ENCODE measurements at regions not wholly inside any gene's neighbourhood (a gene's known extent, or its start where the extent isn't known, plus 50 kb on each side); places are given as distances from the start of the nearest gene placed in this dataset.
"Not testable (repeated sequence)": the region's sequence is repeated elsewhere in the genome, so short reads cannot be mapped to it uniquely, and the experiment has no call there.

GRCh38 chr5:27900761-27901160 is 862.4 kb upstream of the CDH9 start:
- DNase-seq (ENCODE audit: low spot score) (no peak), ATAC-seq (ENCODE audit: low FRiP score) (no peak)
- no peak for TF ChIP-seq CTCF (IDR thresholded peaks at IDR 0.05)

GRCh38 chr5:27876071-27876470 is 837.7 kb upstream of the CDH9 start:
- TF ChIP-seq CTCF (IDR thresholded peaks at IDR 0.05) = no peak
- no peak for ATAC-seq (ENCODE audit: low FRiP score)
- no peak for DNase-seq (ENCODE audit: low spot score)

- no peak for TF ChIP-seq CTCF (IDR thresholded peaks at IDR 0.05)
- DNase-seq (ENCODE audit: low spot score) = no peak
- ATAC-seq (ENCODE audit: low FRiP score) = no peak
These were observed 836.8 kb upstream of the CDH9 start for GRCh38 chr5:27875148-27875547.

GRCh38 chr5:27868292-27868691 is 829.9 kb upstream of the CDH9 start:
- ATAC-seq (ENCODE audit: low FRiP score) (no peak), DNase-seq (ENCODE audit: low spot score) (no peak)
- TF ChIP-seq CTCF (IDR thresholded peaks at IDR 0.05) = no peak

- ATAC-seq (ENCODE audit: low FRiP score) = no peak
- DNase-seq (ENCODE audit: low spot score) = no peak
- no peak for TF ChIP-seq CTCF (IDR thresholded peaks at IDR 0.05)
These were observed 817.1 kb upstream of the CDH9 start for GRCh38 chr5:27855491-27855890.

GRCh38 chr5:27854243-27854852 is 816.0 kb upstream of the CDH9 start:
- TF ChIP-seq CTCF (IDR thresholded peaks at IDR 0.05) = no peak
- no peak for DNase-seq (ENCODE audit: low spot score)
- ATAC-seq (ENCODE audit: low FRiP score) = no peak

GRCh38 chr5:27845248-27845647 is 806.9 kb upstream of the CDH9 start:
- no peak for DNase-seq (ENCODE audit: low spot score)
- no peak for ATAC-seq (ENCODE audit: low FRiP score)
- no peak for TF ChIP-seq CTCF (IDR thresholded peaks at IDR 0.05)

GRCh38 chr5:27836704-27837103 is 798.3 kb upstream of the CDH9 start:
- not testable (repeated sequence) for DNase-seq (ENCODE audit: low spot score)

More at GRCh38 chr5:27836704-27837103, 798.3 kb upstream of the CDH9 start:
- not testable (repeated sequence) for ATAC-seq (ENCODE audit: low FRiP score)
